GM19463 (cell line): ENCODE measurements at regions not wholly inside any gene's neighbourhood (a gene's known extent, or its start where the extent isn't known, plus 50 kb on each side); places are given as distances from the start of the nearest gene placed in this dataset.
"Not testable (repeated sequence)": the region's sequence is repeated elsewhere in the genome, so short reads cannot be mapped to it uniquely, and the experiment has no call there.

Experiments used
- ATAC-seq: cut with Tn5 transposase; IDR thresholded peaks from one replicate; pipeline ENCODE4 v1.9.1; 2021; ENCODE audit warnings: mild to moderate bottlenecking, moderate library complexity; ENCODE audit not compliant: unreplicated experiment

DNA sequence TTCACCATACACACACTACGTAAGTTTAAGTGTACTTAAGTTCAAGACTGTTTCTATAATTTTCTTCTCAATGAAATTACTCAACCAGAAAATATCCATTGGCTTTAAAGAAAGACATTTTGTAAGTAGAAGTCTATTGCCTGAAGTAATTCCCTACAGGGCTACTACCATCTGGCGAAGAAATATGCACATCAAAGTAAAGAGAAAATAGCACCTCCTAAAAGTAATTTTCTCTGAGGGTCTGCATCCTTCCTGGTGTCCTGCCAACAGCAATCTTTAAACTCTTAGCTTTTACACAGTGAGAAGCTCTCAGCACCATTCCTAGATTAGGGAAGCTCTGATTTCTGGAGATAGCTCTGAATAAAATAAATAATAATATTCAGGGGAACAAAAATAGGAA is 498.5 kb upstream of the TYRP1 start:
- ATAC-seq, result no peak

DNA sequence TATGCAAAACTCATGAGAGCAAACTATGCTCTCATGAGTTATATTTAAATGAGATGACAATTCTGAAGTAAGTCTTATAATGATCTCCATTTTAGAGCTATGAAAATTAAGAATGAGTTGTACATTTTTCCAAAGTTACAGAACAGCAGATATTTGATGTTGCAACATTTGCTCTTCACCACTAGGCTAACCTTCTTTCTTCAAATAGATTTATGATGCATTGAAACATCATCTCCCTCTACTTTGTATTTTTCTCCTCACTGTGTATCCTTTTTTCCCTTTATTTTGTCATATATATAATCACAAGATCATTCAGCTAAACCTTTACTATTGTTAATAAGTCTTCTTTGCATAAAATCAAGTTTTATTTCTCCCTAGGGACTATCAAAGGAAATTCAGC is 497.7 kb upstream of the TYRP1 start:
- no peak for ATAC-seq

DNA sequence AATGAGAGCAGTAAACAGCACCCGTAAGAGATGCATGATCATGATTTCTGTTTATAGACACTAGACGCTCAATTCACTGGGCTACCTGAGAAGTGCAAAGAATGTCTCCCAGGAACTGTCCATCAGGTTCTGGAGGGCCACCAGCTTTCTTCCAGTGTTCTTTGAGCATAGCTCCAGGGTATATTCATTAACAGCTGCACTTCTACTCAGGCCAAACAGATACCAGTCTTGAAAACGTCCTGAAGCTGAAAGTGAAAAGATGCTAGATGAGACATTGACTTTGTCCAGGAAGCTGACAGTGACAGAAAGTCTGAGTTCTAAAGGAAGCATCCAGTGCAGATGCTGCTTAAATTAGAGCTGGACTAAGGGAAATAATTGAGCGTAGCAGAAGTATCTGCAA is 488.7 kb upstream of the TYRP1 start:
- no peak for ATAC-seq

DNA sequence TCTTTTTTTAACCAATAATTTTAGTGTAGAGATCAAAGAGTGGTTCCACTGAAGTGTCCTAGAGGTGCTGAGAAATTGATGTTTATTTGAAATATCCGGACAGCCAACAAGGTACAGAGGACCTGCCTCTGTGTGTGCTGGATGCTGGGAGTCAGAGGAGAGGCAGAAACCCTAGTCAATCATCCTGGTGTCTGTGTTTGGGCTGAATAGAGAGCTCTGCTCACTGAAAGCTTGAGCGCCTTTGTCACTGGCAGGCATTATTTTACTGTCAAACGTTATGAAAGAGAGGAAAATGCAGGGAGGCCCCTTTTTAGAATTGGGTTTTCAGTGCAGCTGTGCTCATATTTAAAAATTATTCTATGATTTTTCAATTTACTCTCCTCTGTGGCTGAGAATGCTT is 480.3 kb upstream of the TYRP1 start:
- ATAC-seq, result no peak

DNA sequence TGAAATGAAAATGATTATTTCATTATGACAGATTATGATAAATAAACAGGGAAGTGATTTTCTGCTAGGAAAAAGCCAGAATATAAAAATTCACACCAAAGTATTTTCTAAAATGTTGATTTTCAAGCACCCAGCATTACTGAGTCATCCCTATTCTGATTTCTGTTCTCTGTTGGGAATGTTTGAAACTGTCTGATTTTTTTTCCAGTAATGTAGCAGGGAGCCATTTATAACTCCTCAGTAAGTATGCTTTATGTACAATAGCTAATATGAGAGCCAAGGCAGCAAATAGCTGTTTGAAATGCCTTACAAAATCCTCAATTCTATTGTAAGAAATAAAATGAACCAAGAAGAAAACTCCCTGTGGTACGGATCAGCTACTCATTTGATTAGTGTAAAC is 471.7 kb upstream of the TYRP1 start:
- no peak for ATAC-seq

DNA sequence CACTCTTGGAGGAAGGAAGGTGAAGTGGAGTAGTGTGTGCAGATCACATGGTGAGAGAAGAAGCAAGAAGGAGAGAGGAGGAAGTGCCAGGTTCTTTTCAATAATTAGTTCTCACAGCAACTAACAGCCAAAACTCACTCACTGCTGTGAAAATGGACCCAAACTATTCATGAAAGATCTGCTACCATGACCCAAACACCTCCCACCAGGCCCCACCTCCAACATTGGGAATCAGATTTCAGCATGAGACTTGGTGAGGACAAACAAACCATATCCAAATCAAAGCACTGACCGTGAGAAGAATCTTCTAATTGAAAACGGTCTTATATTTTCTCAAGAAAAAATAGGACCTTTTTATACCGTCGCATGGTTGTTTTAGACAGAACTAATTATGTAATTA is 468.7 kb upstream of the TYRP1 start:
- no peak for ATAC-seq

DNA sequence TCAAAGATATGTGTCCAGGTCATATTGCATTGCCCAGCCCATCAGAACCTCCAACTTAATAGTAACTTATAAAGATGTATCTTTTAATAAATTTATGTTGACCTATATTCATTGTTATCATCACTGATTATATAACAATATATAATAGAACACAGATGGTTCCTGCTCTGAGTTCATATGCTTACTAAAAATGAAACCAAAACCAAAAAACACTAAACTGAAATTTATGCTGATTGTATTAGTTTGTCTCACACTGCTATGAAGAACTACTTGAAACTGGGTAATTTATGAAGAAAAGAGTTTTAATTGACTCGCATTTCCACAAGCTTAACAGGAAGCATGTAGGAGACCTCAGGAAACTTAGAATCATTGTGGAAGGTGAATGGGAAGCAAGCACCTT is 462.5 kb upstream of the TYRP1 start:
- ATAC-seq, result peak; percentile 69

DNA sequence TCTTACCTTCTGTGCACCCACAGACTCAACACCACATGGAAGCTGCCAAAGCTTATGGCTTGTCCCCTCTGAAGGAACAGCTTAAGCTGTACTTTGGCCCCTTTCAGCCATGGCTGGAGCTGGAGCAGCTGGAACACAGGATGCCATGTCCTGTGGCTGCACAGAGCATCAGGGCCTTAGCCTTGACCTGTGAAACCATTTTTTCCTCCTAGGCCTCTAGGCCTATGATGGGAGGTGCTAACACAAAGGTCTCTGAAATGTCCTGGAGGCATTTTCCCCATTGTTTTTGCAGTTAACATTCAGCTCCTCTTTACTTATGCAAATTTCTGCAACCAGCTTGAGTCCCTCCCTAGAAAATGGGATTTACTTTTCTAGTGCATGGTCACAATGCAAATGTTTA is 461.4 kb upstream of the TYRP1 start:
- ATAC-seq, result no peak

DNA sequence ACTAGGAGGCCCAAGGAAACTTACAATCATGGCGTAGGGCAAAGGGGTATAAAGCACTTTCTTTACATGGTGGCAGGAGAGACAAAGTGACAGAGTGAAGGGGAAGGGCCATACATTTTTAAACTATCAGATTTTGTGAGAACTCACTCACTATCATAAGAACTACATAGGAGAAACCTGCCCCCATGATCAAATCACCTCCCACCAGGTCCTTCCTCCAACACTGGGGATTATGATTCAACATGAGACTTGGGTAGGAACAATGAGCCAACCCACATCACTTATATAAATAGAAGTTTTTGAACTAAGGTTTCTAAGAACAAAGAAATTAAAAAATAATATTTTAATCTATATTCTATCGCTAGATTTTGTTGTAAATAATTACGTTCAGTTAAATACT is 460.3 kb upstream of the TYRP1 start:
- ATAC-seq, result no peak

DNA sequence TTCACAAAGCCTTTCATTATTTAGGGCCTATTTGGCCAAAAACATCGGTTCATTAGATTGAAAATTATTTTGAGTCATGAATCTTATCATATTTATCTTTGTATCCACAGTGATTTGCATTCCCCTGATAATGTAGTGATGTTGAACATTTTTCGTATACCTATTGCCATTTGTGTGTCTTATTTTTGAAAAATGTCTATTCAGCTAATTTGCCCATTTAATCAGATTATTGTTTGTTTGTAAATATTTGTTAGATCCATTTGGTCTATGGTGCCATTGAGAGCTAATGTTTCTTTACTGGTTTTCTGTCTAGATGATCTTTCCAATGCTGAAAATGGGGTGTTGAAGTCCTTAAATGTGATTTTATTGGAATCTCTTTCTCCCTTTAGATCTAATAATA is 439.2 kb upstream of the TYRP1 start:
- no peak for ATAC-seq

DNA sequence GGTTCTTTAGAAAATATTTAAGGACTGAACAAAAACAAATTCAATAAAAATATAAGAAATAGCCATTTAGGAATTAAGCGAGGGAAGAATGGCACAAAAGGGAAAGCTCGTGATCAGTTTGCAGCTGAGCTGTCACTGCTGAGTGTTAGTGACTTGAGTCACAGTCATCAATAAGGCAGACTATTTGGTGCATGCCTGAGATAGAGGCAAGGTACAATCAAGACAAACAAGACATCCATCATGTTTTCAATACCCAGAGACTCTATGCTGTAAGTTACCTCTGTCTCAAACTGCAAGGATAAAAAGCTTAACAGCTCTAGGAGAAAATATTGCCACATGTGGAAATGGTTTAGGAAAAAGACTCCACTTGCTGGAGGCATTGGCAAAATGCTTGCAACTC is 426.4 kb upstream of the TYRP1 start:
- no peak for ATAC-seq

DNA sequence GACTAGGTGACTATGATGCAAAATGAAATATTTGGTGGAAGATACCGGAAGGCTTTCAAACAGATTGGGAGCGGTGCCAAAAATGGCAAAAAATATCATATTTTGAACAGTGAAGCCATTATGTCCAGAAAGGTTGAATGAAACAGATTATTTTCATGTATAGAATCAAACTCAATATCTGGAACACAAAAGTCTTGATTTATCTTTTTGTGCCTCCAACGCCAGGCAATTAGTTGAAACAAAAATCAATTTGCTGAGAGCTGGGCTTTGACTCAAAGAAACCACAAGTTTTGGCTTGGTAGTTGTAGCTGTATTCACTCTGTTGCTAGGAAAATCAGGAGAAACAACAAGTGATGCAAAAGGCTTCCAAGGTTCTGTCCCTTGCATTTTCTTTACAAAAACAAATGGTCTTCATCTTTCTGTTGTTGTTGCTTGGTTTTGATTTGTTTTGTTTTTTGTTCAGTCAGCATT is 421.7 kb upstream of the TYRP1 start:
- ATAC-seq, result no peak

DNA sequence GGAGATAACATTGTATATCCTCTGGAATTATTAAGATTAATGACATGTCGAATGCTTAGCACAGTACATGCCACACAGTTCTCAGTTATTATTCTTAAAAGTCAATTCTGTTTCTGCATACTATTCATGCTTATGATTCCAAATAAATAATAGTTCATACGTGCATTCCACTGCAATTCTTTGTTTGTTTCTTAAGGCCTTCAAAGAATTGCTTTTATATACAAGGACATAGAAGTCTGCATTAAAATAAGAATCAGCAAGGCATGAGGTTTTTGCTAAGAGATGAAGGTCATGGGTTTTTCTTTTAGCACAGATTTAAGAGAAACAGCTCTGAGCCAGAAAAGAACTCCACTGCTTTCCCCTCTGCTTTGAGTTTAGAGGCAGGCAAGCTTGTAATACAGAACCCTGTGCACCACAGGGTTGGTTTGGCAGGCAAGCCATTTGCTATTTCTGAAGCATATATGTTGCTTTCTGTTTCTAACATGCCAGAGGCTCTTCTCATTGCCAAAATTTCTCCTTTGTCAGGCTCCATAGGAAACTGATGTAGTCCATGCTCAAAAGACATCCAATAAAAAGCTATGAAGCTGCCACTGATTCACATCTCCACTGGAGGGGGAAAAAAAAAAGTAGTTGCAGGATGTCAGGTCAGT is 420.6 kb upstream of the TYRP1 start:
- no peak for ATAC-seq

DNA sequence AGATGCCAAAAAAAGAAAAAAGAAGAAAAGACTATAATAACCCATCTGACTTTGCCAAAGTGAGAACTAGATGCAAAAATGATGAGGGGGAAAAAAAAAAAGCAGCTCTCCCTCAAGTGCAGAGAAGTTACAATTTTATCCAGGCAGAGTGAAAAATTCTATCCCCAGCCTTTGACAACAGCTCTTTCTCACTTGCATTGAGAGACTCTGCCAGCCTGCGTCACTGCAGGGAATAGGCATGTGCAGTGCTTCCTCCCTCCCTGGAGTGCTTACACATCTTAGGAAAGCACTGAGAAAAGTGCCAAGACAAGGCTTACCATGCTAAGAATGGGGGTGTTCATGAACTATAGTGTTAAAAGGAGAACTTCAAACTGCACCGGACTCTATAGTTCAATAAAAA is 418.6 kb upstream of the TYRP1 start:
- ATAC-seq, result no peak

DNA sequence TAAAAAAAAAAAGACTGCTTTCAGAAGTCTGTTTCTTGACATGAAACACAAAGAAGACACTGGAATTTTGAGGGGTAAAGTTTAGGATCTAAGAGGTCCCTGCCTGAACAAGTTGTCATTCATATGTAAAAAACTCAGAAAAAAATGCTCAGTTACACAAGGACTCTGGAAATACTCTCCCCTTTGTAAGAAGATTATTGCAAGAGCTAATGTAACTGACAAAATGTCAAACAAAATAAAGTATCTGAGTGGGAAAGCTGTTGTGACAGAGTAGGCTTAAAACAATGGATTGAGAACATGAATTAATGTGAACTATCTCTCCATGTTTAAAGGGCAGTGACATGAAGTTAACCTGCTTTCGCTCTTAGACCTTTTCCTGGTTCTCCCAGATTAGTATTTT is 416.7 kb upstream of the TYRP1 start:
- ATAC-seq, result no peak

DNA sequence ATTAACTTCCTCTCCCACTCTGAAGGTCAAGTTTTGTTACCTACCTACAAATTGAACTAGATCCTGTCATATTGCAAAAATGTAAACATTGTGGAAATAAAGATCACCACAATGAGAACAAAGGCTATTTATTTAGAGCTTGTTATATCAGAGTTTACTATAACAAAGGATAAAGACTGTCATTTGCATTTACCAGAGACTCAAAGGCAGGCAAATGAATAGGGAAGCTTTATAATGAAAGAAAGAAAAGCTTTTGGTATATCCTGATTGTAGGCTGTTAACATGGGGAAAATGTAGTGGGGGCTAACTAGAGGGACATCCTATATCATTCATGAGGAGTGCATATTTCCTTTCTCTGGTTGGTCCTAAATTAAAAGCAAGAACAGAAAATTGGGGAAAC is 403.5 kb upstream of the TYRP1 start:
- ATAC-seq, result no peak

DNA sequence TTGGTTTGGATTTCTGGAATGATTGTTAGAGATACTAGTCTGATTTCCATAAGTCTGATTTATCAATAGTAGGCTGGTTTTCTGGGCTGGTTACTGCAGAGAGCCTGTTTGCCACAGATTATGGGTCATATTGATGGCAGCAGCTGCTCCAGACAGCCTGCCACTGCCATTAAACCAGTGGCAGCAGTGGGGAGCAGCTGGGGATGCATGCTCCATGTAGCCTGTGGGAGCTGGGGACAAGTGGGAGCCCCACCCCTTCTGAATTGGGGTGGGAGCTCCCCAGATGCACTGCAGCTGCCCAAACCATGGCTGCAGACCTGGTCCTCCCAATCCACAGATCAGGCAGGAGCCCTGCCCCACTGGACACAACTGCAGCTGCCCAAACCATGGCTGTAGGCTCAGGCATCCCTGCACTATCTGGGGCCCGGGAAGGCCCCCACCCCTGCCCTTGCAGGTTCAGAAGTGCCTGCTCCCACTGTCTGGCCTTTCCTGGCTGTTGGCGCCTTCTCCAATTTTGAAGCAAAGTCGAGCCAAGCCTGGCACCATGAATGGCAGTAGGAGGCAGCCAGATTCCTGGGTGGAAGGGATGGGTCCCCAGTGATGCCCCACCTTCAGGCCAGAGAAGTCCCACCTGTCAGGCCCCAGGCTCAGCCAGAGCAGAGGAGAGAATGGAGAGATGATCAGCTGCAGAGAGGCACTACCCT is 402.9 kb upstream of the TYRP1 start:
- ATAC-seq, result no peak

DNA sequence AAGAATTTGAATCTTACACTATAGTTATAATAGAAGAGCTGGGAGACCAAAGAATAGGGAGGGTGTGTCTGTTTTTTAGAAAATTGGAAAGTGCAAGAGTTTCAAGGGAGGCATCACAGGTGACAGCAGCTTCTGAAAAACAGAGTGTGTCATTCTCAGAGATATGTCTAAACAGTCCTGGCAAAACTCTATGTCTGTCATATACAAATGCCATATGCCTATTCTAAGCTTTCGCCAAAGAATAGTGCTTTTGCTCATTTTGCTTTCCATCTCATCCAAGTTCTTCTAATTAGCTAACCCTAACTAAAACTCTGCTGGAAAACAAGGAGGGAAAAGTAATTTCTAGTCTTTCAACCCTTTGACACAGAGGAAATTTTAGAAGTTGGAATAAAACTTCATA is 388.0 kb upstream of the TYRP1 start:
- no peak for ATAC-seq

DNA sequence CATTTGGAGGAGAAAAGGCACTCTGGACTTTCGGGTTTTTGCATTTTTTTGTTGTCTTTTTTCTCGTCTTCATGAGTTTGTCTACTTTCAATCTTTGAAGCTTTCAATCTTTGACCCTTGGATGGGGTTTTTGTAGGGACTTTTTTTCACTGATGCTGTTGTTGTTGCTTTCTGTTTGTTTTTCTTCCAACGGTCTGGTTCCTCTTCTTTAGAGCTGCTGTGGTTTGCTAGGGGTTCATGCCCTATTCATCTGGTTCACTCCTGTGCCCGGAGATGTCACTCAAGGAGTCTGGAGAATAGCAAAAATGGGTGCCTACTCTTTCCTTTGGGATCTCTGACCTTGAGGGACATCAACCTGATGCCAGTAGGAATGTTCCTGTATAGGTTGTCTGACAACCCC is 378.6 kb upstream of the TYRP1 start:
- ATAC-seq, result no peak

DNA sequence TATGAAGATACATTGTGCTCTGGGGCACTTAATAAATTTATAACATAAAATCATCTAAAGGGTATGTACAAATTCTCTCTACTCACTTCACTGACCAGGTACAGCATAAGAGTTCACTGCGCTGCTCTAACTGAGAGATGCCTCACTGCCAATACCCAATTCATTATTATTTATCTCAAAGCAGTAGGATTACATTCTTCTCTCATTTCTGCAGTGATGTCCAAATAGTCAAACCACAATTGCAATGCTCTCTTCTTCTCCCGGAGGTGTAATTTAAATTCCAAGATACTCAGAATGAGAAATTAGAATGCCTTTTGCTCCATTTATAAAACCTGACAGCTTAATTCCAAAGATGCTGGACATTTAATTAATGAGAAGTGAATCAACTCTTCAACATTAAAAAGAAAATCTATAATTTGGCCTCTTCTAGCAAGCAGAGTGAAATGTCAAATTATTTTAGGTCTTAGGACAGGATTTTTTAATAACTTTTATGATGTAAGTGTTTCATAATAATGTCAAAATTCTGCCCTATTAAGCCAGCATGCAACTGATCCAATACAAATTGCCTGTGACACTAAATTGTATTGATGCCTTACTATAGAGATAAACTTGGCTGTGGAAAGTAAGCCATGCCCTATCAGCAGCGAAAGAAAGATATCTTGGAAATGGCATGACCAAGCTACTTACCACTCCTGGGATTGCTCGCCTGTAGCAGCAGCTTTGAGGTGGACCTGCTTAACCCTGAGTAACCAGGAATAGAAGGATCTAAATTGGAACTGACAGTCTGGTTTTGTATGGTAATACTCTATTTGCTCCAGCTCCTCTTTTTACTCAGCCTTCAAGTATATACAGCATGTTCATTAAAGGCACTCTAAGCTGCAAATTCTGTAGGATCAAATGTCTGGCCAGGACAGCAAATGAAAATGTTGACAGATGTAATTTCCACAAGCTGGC is 374.2 kb upstream of the TYRP1 start:
- ATAC-seq, result no peak

DNA sequence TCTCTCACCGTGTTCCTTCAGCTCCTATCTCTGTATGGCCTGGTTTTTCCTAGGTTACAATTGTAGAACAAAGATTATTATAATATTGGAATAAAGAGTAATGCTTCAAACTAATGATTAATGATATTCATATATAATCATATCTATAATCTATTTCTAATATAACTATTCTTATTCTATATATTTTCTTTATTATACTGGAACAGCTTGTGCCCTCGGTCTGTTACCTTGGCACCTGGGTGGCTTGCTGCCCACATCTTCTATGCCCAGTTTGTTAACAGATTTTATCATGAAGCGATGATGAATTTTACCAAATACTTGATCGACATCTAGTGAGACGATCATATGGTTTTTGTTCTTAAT is 363.6 kb upstream of the TYRP1 start:
- no peak for ATAC-seq

DNA sequence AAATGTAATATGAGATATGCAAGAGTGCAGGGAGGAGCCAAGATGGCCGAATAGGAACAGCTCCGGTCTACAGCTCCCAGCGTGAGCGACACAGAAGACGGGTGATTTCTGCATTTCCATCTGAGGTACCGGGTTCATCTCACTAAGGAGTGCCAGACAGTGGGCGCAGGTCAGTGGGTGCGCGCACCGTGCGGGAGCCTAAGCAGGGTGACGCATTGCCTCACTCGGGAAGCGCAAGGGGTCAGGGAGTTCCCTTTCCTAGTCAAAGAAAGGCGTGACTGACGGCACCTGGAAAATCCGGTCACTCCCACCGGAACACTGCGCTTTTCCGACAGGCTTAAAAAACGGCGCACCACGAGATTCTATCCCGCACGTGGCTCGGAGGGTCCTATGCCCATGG is 359.2 kb upstream of the TYRP1 start:
- ATAC-seq, result not testable (repeated sequence)
